ENCODE measurements at regions not wholly inside any gene's neighbourhood (a gene's known extent, or its start where the extent isn't known, plus 50 kb on each side); places are given as distances from the start of the nearest gene placed in this dataset.
A peak's percentile ranks its signal among the peaks of the same experiment; 100 is the strongest.

DNA sequence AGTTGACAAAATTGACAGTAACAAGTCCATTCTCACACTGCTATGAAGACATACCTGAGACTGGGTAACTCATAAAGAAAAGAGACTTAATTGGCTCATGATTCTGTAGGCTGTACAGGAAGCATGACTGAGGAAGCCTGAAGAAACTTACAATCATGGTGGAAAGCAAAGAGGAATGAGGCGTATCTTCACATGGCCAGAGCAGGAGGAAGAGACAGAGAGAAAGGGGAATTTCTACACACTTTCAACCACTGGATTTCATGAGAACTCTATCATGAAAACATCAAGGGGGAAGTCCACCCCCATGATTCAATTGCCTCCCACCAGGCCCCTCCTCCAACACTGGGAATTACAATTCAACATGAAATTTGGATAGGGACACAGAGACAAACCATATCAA, 758.4 kb upstream of the SLITRK1 start:
- no peaks in the 10 kb centered on the region for H3K27me3 ChIP-seq (replicated peaks; ENCODE audit: insufficient read depth, low read depth, low read length, poor library complexity)
- peaks cover 1% of the 10 kb centered on the region for H3K4me1 ChIP-seq (ENCODE audit: insufficient read depth, low read length, poor library complexity, severe bottlenecking)
- no peaks in the 10 kb centered on the region for H3K9me3 ChIP-seq (ENCODE audit: low read depth, low read length, poor library complexity, severe bottlenecking)
- H3K27ac ChIP-seq (ENCODE audit: low read depth, low read length, poor library complexity, severe bottlenecking): no peak overlapping the region
- intact Hi-C loops (cut with micrococcal nuclease; ENCODE audit: unreplicated experiment): no loop called here
- ChIA-PET CTCF (no interaction called here), POLR2A (ENCODE audit: low non-redundant PET) (no interaction called here)
- BruUV-seq (replicated peaks): no TSS peak
- no peaks in the 10 kb centered on the region for H3K36me3 ChIP-seq (ENCODE audit: insufficient read depth, low read length, poor library complexity, severe bottlenecking)
- TF ChIP-seq EZH2 (IDR thresholded peaks at IDR 0.05; ENCODE audit: borderline replicate concordance, low read depth, low read length, poor library complexity, severe bottlenecking): no peak
- TF ChIP-seq, protein P1, sequence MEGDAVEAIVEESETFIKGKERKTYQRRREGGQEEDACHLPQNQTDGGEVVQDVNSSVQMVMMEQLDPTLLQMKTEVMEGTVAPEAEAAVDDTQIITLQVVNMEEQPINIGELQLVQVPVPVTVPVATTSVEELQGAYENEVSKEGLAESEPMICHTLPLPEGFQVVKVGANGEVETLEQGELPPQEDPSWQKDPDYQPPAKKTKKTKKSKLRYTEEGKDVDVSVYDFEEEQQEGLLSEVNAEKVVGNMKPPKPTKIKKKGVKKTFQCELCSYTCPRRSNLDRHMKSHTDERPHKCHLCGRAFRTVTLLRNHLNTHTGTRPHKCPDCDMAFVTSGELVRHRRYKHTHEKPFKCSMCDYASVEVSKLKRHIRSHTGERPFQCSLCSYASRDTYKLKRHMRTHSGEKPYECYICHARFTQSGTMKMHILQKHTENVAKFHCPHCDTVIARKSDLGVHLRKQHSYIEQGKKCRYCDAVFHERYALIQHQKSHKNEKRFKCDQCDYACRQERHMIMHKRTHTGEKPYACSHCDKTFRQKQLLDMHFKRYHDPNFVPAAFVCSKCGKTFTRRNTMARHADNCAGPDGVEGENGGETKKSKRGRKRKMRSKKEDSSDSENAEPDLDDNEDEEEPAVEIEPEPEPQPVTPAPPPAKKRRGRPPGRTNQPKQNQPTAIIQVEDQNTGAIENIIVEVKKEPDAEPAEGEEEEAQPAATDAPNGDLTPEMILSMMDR (conservative IDR thresholded peaks at IDR 0.05; ENCODE audit: low read depth, low read length): no peak
- DNase-seq (ENCODE audit: low spot score): no peak
- H3K4me3 ChIP-seq (ENCODE audit: low read depth, low read length, poor library complexity, severe bottlenecking): no peak overlapping the region

DNA sequence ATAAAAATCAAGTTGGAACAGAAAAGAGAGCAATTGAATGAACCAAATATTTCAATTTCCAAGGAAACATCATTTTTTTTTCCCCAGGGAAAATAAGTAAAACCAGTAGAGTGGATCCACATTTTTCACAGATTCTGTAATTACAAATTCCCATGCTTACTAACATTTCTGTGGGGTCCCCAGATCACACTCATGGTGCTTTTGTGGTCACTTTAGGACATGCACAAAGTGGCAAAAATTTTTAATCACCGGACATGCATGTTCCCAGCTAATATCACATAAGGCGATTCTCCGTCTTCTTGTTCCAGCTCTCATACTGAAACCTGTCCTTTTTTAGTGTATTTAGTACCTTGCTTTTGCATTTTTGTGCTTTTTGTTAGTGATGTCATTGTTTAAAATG, 748.2 kb upstream of the SLITRK1 start:
- H3K27me3 ChIP-seq (replicated peaks; ENCODE audit: insufficient read depth, low read depth, low read length, poor library complexity): no peaks in the 10 kb centered on the region
- no peak overlapping the region for H3K27ac ChIP-seq (ENCODE audit: low read depth, low read length, poor library complexity, severe bottlenecking)
- H3K4me1 ChIP-seq (ENCODE audit: insufficient read depth, low read length, poor library complexity, severe bottlenecking): no peaks in the 10 kb centered on the region
- DNase-seq (ENCODE audit: low spot score): no peak
- ChIA-PET CTCF (no interaction called here), POLR2A (ENCODE audit: low non-redundant PET) (no interaction called here)
- no peak overlapping the region for H3K4me3 ChIP-seq (ENCODE audit: low read depth, low read length, poor library complexity, severe bottlenecking)
- TF ChIP-seq, protein P1 (conservative IDR thresholded peaks at IDR 0.05; ENCODE audit: low read depth, low read length): no peak
- TF ChIP-seq EZH2 (IDR thresholded peaks at IDR 0.05; ENCODE audit: borderline replicate concordance, low read depth, low read length, poor library complexity, severe bottlenecking): no peak
- no peaks in the 10 kb centered on the region for H3K36me3 ChIP-seq (ENCODE audit: insufficient read depth, low read length, poor library complexity, severe bottlenecking)
- H3K9me3 ChIP-seq (ENCODE audit: low read depth, low read length, poor library complexity, severe bottlenecking): no peaks in the 10 kb centered on the region
- BruUV-seq (replicated peaks): no TSS peak
- intact Hi-C loops (cut with micrococcal nuclease; ENCODE audit: unreplicated experiment): no loop called here

DNA sequence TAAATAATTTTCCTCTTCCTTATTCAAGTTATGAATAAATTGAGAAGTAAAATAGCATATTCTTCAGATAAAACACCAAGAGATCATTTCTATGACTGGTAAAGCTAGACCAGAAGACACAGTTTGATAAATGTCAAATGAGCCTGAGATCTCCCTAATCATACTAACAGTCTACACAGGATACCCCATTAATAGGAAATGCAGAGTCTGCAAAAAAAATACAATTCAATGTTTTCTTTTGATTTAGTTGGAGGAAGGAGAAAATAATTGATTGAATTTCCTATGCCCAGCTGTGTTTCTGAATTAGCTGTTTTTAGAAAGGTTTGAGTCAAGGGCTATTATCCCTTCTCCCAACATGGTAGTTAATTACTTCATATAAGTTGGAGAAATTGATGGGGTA, 734.6 kb upstream of the SLITRK1 start:
- no TSS peak for BruUV-seq (replicated peaks)
- intact Hi-C loops (cut with micrococcal nuclease; ENCODE audit: unreplicated experiment): no loop called here
- Histone ChIP-seq H3K4me3 (ENCODE audit: low read depth, low read length, poor library complexity, severe bottlenecking) (no peak overlapping the region), H3K4me1 (ENCODE audit: insufficient read depth, low read length, poor library complexity, severe bottlenecking) (no peaks in the 10 kb centered on the region), H3K27me3 (replicated peaks; ENCODE audit: insufficient read depth, low read depth, low read length, poor library complexity) (no peaks in the 10 kb centered on the region), H3K27ac (ENCODE audit: low read depth, low read length, poor library complexity, severe bottlenecking) (no peak overlapping the region), H3K36me3 (ENCODE audit: insufficient read depth, low read length, poor library complexity, severe bottlenecking) (no peaks in the 10 kb centered on the region), H3K9me3 (ENCODE audit: low read depth, low read length, poor library complexity, severe bottlenecking) (no peaks in the 10 kb centered on the region)
- DNase-seq (ENCODE audit: low spot score): peak; percentile 2
- TF ChIP-seq, protein P1 (conservative IDR thresholded peaks at IDR 0.05; ENCODE audit: low read depth, low read length): no peak
- TF ChIP-seq EZH2 (IDR thresholded peaks at IDR 0.05; ENCODE audit: borderline replicate concordance, low read depth, low read length, poor library complexity, severe bottlenecking): no peak
- POLR2A ChIA-PET (ENCODE audit: low non-redundant PET): no interaction called here
- CTCF ChIA-PET: no interaction called here
